ENCODE measurements at regions not wholly inside any gene's neighbourhood (a gene's known extent, or its start where the extent isn't known, plus 50 kb on each side); places are given as distances from the start of the nearest gene placed in this dataset.

- Histone ChIP-seq H3K36me3 (replicated peaks in 1 of 2) (no peaks in the 10 kb centered on the region), H3K27me3 (no peaks in the 10 kb centered on the region), H3K4me1 (replicated peaks in 1 of 2) (no peaks in the 10 kb centered on the region), H3K9me3 (replicated peaks in 1 of 3) (no peaks in the 10 kb centered on the region), H3K4me3 (peak overlapping the region in 1 of 4 donors; percentile 25), H3K27ac (no peak overlapping the region)
- peak; percentile 38 to 80 (median 62) for DNase-seq
- intact Hi-C loops (cut with DNase I) = loop anchor here (5.0 kb wide), 1 partner anchor 145 kb away; no protein-coding TSS in a partner anchor
- no peak for TF ChIP-seq POLR2A (IDR thresholded peaks at IDR 0.05)
- TF ChIP-seq, protein P1, sequence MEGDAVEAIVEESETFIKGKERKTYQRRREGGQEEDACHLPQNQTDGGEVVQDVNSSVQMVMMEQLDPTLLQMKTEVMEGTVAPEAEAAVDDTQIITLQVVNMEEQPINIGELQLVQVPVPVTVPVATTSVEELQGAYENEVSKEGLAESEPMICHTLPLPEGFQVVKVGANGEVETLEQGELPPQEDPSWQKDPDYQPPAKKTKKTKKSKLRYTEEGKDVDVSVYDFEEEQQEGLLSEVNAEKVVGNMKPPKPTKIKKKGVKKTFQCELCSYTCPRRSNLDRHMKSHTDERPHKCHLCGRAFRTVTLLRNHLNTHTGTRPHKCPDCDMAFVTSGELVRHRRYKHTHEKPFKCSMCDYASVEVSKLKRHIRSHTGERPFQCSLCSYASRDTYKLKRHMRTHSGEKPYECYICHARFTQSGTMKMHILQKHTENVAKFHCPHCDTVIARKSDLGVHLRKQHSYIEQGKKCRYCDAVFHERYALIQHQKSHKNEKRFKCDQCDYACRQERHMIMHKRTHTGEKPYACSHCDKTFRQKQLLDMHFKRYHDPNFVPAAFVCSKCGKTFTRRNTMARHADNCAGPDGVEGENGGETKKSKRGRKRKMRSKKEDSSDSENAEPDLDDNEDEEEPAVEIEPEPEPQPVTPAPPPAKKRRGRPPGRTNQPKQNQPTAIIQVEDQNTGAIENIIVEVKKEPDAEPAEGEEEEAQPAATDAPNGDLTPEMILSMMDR (IDR thresholded peaks at IDR 0.05) = peak; percentile 92 to 98 (median 95)
- 18 to 27% (median 25%) methylated on average over 9 of the region's 9 CpGs for WGBS, 4 donors
Observed at GRCh38 chr1:184222652-184223052, 164.2 kb upstream of the C1orf21 start.

- intact Hi-C loops (cut with DNase I) = loop anchor here (5.0 kb wide), 1 partner anchor 146 kb away; no protein-coding TSS in a partner anchor
- DNase-seq = peak in 1 of 7 donors; percentile 16
- Histone ChIP-seq H3K9me3 (replicated peaks in 1 of 3) (no peaks in the 10 kb centered on the region), H3K4me1 (replicated peaks in 1 of 2) (no peaks in the 10 kb centered on the region), H3K4me3 (peak overlapping the region in 1 of 4 donors; percentile 25), H3K36me3 (replicated peaks in 1 of 2) (no peaks in the 10 kb centered on the region), H3K27me3 (no peaks in the 10 kb centered on the region), H3K27ac (no peak overlapping the region)
- WGBS, 4 donors = 77 to 84% (median 80%) methylated on average over 4 to 11 of the region's 11 CpGs
- no peak for TF ChIP-seq POLR2A (IDR thresholded peaks at IDR 0.05)
- TF ChIP-seq, protein P1 (IDR thresholded peaks at IDR 0.05) = no peak
Observed at GRCh38 chr1:184223216-184223615, 163.6 kb upstream of the C1orf21 start.

- no peaks in the 10 kb centered on the region for H3K9me3 ChIP-seq (replicated peaks in 1 of 3)
- H3K36me3 ChIP-seq (replicated peaks in 1 of 2) = no peaks in the 10 kb centered on the region
- H3K27me3 ChIP-seq = no peaks in the 10 kb centered on the region
- intact Hi-C loops (cut with DNase I) = no loop called here
- no peak for TF ChIP-seq POLR2A (IDR thresholded peaks at IDR 0.05)
- TF ChIP-seq, protein P1 (IDR thresholded peaks at IDR 0.05) = no peak
- WGBS, 4 donors = 89 to 94% (median 92%) methylated on average over 13 to 23 of the region's 23 CpGs
- no peak overlapping the region for H3K27ac ChIP-seq
- no peak for DNase-seq
- no peak overlapping the region for H3K4me3 ChIP-seq
- no peaks in the 10 kb centered on the region for H3K4me1 ChIP-seq (replicated peaks in 1 of 2)
Observed at GRCh38 chr1:184225283-184226099, 161.3 kb upstream of the C1orf21 start.

GRCh38 chr1:184226100-184226487, 160.7 kb upstream of the C1orf21 start:
- H3K27ac ChIP-seq = no peak overlapping the region
- no peaks in the 10 kb centered on the region for H3K9me3 ChIP-seq (replicated peaks in 1 of 3)
- no peak overlapping the region for H3K4me3 ChIP-seq
- no peaks in the 10 kb centered on the region for H3K27me3 ChIP-seq
- no peak for TF ChIP-seq POLR2A (IDR thresholded peaks at IDR 0.05)
- TF ChIP-seq, protein P1 (IDR thresholded peaks at IDR 0.05) = no peak
- intact Hi-C loops (cut with DNase I) = no loop called here
- H3K36me3 ChIP-seq (replicated peaks in 1 of 2) = no peaks in the 10 kb centered on the region
- 90 to 98% (median 93%) methylated on average over 13 to 15 of the region's 15 CpGs for WGBS, 4 donors
- H3K4me1 ChIP-seq (replicated peaks in 1 of 2) = no peaks in the 10 kb centered on the region
- DNase-seq = no peak
